A673 (cell line): ENCODE measurements at regions not wholly inside any gene's neighbourhood (a gene's known extent, or its start where the extent isn't known, plus 50 kb on each side); places are given as distances from the start of the nearest gene placed in this dataset.

Experiments used
- CTCF ChIP-seq: fragments of 300-800, 200-600 bp; sonication (generic); conservative IDR thresholded peaks from 2 replicates; pipeline ENCODE4 v1.5.1; 2017; ENCODE audit warnings: low read depth, mild to moderate bottlenecking, antibody characterized with exemption, low read length, moderate library complexity, mixed read lengths
- EZH2 ChIP-seq: fragments of 200-600 bp; sonication (generic); IDR thresholded peaks from 2 replicates; pipeline ENCODE4 v1.6.1; 2017; ENCODE audit warnings: borderline replicate concordance, low read depth, mild to moderate bottlenecking, mixed read lengths, antibody characterized with exemption, low read length; ENCODE audit not compliant: poor library complexity, severe bottlenecking

GRCh38 chr1:238052496-238053266, 162.0 kb upstream of the ZP4 start:
- TF ChIP-seq CTCF, result no peak
- no peak for TF ChIP-seq EZH2
